ENCODE measurements at regions not wholly inside any gene's neighbourhood (a gene's known extent, or its start where the extent isn't known, plus 50 kb on each side); places are given as distances from the start of the nearest gene placed in this dataset.

DNA sequence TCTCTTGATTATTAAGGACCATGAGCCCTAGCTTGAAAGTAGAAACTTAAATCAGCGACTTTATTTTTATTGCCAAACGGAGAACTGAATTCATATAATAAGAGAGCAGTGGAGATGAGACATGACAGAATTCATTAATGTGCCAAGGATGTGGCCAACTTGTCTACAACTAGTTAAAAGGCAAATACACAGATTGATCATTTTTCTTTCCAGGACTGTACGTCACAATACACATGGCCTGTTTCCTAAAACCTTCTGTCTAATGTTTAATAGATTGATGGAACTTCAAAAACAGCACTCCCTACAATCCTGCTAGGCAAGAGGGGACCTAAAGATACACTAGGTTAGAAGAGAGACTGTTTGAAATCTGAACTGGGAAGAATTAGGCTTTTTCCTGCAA is 647.8 kb downstream of the SATB2 start:
- Histone ChIP-seq H3K27ac (ENCODE audit: insufficient read depth, low read length, poor library complexity, severe bottlenecking) (no peak overlapping the region), H3K36me3 (ENCODE audit: control insufficient read depth, insufficient read depth, low read length) (no peaks in the 10 kb centered on the region), H3K4me3 (ENCODE audit: insufficient read depth, low read depth, low read length, poor library complexity, severe bottlenecking) (no peak overlapping the region), H3K9me3 (ENCODE audit: control insufficient read depth, low read length) (no peaks in the 10 kb centered on the region), H3K4me1 (ENCODE audit: control insufficient read depth, insufficient read depth, low read length, poor library complexity, severe bottlenecking) (no peaks in the 10 kb centered on the region), H3K27me3 (replicated peaks; ENCODE audit: control insufficient read depth, insufficient read depth, low read length, poor library complexity, severe bottlenecking) (no peaks in the 10 kb centered on the region)
- DNase-seq, result no peak

DNA sequence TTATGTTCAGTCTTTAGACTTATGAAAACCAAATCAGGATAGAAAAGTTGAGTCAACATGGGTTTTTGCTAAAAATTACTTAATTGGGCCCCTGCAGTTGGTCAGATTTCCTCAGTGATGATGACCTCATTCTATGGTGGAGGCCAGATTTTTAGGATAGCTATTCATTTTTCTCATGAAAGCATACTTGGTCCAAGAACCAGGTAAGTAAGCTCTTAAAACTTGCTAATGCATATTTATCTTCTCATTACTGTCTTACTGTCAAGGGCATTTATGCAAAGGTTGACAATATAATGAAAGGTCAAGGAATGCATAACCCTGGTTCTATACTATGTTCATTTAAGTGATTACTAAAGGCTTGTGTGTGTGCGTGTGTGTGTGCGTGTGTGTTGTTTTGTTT is 650.6 kb downstream of the SATB2 start:
- Histone ChIP-seq H3K27ac (ENCODE audit: insufficient read depth, low read length, poor library complexity, severe bottlenecking) (no peak overlapping the region), H3K36me3 (ENCODE audit: control insufficient read depth, insufficient read depth, low read length) (no peaks in the 10 kb centered on the region), H3K9me3 (ENCODE audit: control insufficient read depth, low read length) (no peaks in the 10 kb centered on the region), H3K27me3 (replicated peaks; ENCODE audit: control insufficient read depth, insufficient read depth, low read length, poor library complexity, severe bottlenecking) (no peaks in the 10 kb centered on the region), H3K4me1 (ENCODE audit: control insufficient read depth, insufficient read depth, low read length, poor library complexity, severe bottlenecking) (no peaks in the 10 kb centered on the region), H3K4me3 (ENCODE audit: insufficient read depth, low read depth, low read length, poor library complexity, severe bottlenecking) (no peak overlapping the region)
- no peak for DNase-seq

DNA sequence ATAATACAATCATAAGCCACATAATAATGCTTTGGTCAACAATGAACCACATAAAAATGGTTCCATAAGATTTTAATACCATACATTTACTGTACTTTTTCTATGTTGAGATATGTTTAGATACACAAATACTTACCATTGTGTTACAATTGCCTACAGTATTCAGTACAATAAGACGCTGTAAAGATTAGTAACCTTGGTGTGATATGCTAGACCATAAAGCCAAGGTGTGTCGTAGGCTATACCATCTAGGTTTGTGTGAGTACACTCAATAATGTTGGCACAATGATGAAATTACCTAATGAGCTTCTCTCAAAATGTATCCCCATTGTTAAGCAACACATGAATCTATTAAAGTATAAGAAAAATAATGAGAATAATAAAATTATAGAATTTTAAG is 662.3 kb downstream of the SATB2 start:
- Histone ChIP-seq H3K36me3 (ENCODE audit: control insufficient read depth, insufficient read depth, low read length) (no peaks in the 10 kb centered on the region), H3K27me3 (replicated peaks; ENCODE audit: control insufficient read depth, insufficient read depth, low read length, poor library complexity, severe bottlenecking) (no peaks in the 10 kb centered on the region), H3K4me3 (ENCODE audit: insufficient read depth, low read depth, low read length, poor library complexity, severe bottlenecking) (no peak overlapping the region), H3K27ac (ENCODE audit: insufficient read depth, low read length, poor library complexity, severe bottlenecking) (no peak overlapping the region), H3K4me1 (ENCODE audit: control insufficient read depth, insufficient read depth, low read length, poor library complexity, severe bottlenecking) (no peaks in the 10 kb centered on the region), H3K9me3 (ENCODE audit: control insufficient read depth, low read length) (no peaks in the 10 kb centered on the region)
- no peak for DNase-seq

DNA sequence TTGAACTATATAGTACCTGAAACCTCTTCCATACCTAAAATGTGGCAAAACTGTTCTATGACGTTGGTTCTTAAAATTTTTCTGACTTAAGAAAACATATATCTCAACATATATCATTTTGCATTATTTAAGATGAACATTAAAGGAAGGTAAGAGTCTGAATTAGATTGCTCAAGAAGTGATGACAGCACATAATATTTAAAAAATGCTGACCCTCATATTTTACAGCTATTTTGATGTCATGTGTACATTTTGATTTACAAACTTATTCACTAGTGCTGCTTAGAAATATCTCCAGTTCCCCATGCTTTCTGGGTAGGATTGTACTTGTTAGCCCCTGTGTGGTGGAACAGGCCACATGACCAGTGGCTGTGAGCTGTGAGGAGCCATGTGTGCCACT is 666.1 kb downstream of the SATB2 start:
- Histone ChIP-seq H3K4me1 (ENCODE audit: control insufficient read depth, insufficient read depth, low read length, poor library complexity, severe bottlenecking) (no peaks in the 10 kb centered on the region), H3K27me3 (replicated peaks; ENCODE audit: control insufficient read depth, insufficient read depth, low read length, poor library complexity, severe bottlenecking) (no peaks in the 10 kb centered on the region), H3K36me3 (ENCODE audit: control insufficient read depth, insufficient read depth, low read length) (no peaks in the 10 kb centered on the region), H3K27ac (ENCODE audit: insufficient read depth, low read length, poor library complexity, severe bottlenecking) (no peak overlapping the region), H3K9me3 (ENCODE audit: control insufficient read depth, low read length) (no peaks in the 10 kb centered on the region), H3K4me3 (ENCODE audit: insufficient read depth, low read depth, low read length, poor library complexity, severe bottlenecking) (no peak overlapping the region)
- no peak for DNase-seq

DNA sequence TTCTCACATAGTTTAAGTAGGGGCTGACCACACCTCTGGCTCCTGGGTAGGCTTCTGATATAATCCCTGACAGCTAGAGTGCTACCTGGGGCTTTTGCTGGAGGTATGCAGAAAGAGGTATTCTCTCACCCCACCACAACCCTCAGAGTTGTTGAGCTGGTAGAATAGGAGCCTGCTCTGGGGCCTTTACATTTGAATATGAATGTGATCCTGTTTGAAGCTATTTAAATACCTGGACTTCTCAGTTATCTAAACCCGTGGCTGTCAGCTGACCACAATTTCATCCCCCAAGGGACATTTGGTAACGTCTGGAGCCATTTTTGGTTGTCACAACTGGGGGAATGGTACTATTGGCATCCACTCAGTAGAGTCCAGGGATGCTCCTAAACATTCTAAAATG is 669.1 kb downstream of the SATB2 start:
- no peak overlapping the region for H3K4me3 ChIP-seq (ENCODE audit: insufficient read depth, low read depth, low read length, poor library complexity, severe bottlenecking)
- no peak for DNase-seq
- no peaks in the 10 kb centered on the region for H3K9me3 ChIP-seq (ENCODE audit: control insufficient read depth, low read length)
- no peaks in the 10 kb centered on the region for H3K36me3 ChIP-seq (ENCODE audit: control insufficient read depth, insufficient read depth, low read length)
- no peaks in the 10 kb centered on the region for H3K27me3 ChIP-seq (replicated peaks; ENCODE audit: control insufficient read depth, insufficient read depth, low read length, poor library complexity, severe bottlenecking)
- H3K27ac ChIP-seq (ENCODE audit: insufficient read depth, low read length, poor library complexity, severe bottlenecking), result no peak overlapping the region
- H3K4me1 ChIP-seq (ENCODE audit: control insufficient read depth, insufficient read depth, low read length, poor library complexity, severe bottlenecking), result no peaks in the 10 kb centered on the region

DNA sequence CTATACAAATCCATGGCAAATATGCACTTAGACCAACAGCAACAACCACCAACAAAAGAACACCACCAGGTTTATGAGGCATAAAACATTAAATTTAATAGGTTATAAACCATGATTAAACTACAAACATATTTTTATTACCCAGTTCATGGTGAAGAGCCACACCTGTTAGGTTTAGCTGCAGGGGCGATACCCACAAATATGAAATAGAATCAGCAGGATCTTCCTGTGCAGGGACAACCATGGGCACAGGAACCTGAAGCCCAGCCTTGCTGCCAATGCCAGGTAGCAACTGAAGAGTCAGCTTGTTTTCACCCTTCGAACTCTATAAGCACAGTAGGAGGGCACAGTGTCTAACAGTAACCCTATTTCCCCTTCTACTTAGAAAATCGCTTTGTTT is 675.0 kb downstream of the SATB2 start:
- no peak overlapping the region for H3K27ac ChIP-seq (ENCODE audit: insufficient read depth, low read length, poor library complexity, severe bottlenecking)
- no peaks in the 10 kb centered on the region for H3K27me3 ChIP-seq (replicated peaks; ENCODE audit: control insufficient read depth, insufficient read depth, low read length, poor library complexity, severe bottlenecking)
- H3K4me3 ChIP-seq (ENCODE audit: insufficient read depth, low read depth, low read length, poor library complexity, severe bottlenecking), result no peak overlapping the region
- no peaks in the 10 kb centered on the region for H3K4me1 ChIP-seq (ENCODE audit: control insufficient read depth, insufficient read depth, low read length, poor library complexity, severe bottlenecking)
- DNase-seq, result no peak
- no peaks in the 10 kb centered on the region for H3K9me3 ChIP-seq (ENCODE audit: control insufficient read depth, low read length)
- H3K36me3 ChIP-seq (ENCODE audit: control insufficient read depth, insufficient read depth, low read length), result no peaks in the 10 kb centered on the region

DNA sequence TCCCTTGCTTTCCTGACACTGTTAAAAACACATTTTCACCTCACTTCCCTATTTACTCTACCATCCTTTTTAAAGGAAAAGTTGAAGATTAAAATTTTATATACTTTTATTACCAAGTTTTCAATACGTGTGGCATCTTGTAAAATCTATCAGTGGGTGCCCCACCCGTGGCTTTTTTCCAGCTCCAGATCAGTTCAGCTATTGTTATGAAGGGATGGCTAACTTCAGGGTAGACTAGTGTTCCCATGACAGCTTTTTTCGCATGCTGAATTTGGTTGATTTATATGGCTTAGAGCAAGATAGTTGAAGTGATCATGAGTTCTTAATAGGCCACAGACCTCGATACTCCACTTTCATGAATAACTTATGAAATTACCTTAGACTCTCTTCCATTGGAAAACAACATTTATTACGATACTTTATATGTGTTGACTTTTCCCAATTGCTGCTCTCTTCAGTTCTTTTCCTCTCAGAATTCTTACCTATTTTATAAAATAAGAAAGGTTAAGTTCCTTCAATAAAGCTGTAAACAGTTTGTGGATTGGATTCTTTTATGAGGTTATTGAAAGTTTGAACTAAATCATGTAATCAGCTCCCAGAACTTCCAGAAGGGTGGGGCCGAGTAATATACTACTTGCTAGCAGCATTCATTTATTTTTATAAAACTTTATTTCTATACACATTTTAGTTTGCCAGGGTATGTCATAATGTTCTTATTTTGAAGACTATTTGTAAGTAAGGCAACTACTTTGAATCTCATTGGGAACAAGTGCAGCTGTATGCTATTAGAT is 680.9 kb downstream of the SATB2 start:
- Histone ChIP-seq H3K27ac (ENCODE audit: insufficient read depth, low read length, poor library complexity, severe bottlenecking) (no peak overlapping the region), H3K36me3 (ENCODE audit: control insufficient read depth, insufficient read depth, low read length) (no peaks in the 10 kb centered on the region), H3K9me3 (ENCODE audit: control insufficient read depth, low read length) (no peaks in the 10 kb centered on the region), H3K4me1 (ENCODE audit: control insufficient read depth, insufficient read depth, low read length, poor library complexity, severe bottlenecking) (no peaks in the 10 kb centered on the region), H3K4me3 (ENCODE audit: insufficient read depth, low read depth, low read length, poor library complexity, severe bottlenecking) (no peak overlapping the region), H3K27me3 (replicated peaks; ENCODE audit: control insufficient read depth, insufficient read depth, low read length, poor library complexity, severe bottlenecking) (no peaks in the 10 kb centered on the region)
- no peak for DNase-seq

DNA sequence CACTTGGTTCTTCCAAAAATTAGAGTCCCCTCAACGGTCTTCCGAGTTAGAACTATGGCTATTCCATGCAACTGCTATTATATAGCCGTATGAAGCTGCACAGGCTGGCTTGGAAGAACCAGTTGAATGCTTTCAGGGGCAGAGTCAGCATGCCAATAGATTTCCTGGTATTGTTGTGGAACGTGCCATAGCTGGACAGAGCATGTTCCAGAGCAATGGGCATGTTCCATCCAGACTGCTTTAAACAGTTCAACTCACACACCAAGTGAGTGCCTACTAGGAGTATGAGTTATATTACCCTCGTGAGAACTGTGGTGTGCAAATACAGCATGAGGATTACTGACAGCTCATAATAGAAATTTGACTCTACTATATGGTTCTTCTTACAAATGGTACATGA is 682.0 kb downstream of the SATB2 start:
- Histone ChIP-seq H3K27me3 (replicated peaks; ENCODE audit: control insufficient read depth, insufficient read depth, low read length, poor library complexity, severe bottlenecking) (no peaks in the 10 kb centered on the region), H3K4me3 (ENCODE audit: insufficient read depth, low read depth, low read length, poor library complexity, severe bottlenecking) (no peak overlapping the region), H3K4me1 (ENCODE audit: control insufficient read depth, insufficient read depth, low read length, poor library complexity, severe bottlenecking) (no peaks in the 10 kb centered on the region), H3K9me3 (ENCODE audit: control insufficient read depth, low read length) (no peaks in the 10 kb centered on the region), H3K36me3 (ENCODE audit: control insufficient read depth, insufficient read depth, low read length) (no peaks in the 10 kb centered on the region), H3K27ac (ENCODE audit: insufficient read depth, low read length, poor library complexity, severe bottlenecking) (no peak overlapping the region)
- no peak for DNase-seq

DNA sequence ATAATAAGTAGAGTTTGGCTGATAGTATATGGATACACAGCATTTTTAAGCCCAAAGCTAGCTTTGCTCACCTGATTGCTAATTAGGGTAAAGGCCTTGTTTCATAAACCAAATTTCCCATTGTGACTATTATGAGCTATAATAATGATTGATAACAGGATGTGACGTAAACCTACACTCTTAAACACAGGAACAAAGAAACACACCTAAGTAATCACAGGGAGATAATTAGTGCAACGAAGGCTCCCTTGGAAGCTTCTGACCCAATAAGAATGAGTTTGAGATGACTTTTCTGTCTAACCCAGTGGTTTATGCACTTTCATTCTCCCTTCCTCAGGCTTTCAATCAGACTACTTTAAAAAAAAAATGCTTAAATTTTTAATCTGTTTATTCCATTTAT is 683.2 kb downstream of the SATB2 start:
- Histone ChIP-seq H3K27ac (ENCODE audit: insufficient read depth, low read length, poor library complexity, severe bottlenecking) (no peak overlapping the region), H3K36me3 (ENCODE audit: control insufficient read depth, insufficient read depth, low read length) (no peaks in the 10 kb centered on the region), H3K4me1 (ENCODE audit: control insufficient read depth, insufficient read depth, low read length, poor library complexity, severe bottlenecking) (no peaks in the 10 kb centered on the region), H3K27me3 (replicated peaks; ENCODE audit: control insufficient read depth, insufficient read depth, low read length, poor library complexity, severe bottlenecking) (no peaks in the 10 kb centered on the region), H3K9me3 (ENCODE audit: control insufficient read depth, low read length) (no peaks in the 10 kb centered on the region), H3K4me3 (ENCODE audit: insufficient read depth, low read depth, low read length, poor library complexity, severe bottlenecking) (no peak overlapping the region)
- DNase-seq, result no peak

DNA sequence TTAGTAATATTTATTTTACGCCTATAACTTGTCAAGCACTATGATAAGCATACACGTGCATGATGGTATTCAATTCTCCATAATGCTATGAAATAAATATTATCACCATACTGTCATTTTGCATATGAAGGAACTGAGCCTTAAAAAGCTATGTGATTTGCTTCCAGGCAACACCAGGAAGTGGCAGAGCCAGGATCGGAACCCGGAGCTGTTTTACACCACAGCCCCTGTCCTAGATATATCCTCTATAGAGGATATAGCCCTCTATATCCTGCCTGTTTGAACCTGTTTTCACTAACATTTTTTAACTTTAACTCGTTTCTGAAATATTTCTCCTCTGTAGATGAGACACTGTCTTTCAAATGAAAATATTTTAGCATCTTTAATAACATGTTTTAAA is 690.0 kb downstream of the SATB2 start:
- H3K4me3 ChIP-seq (ENCODE audit: insufficient read depth, low read depth, low read length, poor library complexity, severe bottlenecking), result no peak overlapping the region
- no peaks in the 10 kb centered on the region for H3K4me1 ChIP-seq (ENCODE audit: control insufficient read depth, insufficient read depth, low read length, poor library complexity, severe bottlenecking)
- no peaks in the 10 kb centered on the region for H3K27me3 ChIP-seq (replicated peaks; ENCODE audit: control insufficient read depth, insufficient read depth, low read length, poor library complexity, severe bottlenecking)

More for the DNA sequence above, 690.0 kb downstream of the SATB2 start:
- Histone ChIP-seq H3K27ac (ENCODE audit: insufficient read depth, low read length, poor library complexity, severe bottlenecking) (no peak overlapping the region), H3K36me3 (ENCODE audit: control insufficient read depth, insufficient read depth, low read length) (no peaks in the 10 kb centered on the region), H3K9me3 (ENCODE audit: control insufficient read depth, low read length) (no peaks in the 10 kb centered on the region)
- no peak for DNase-seq

Data from effector memory CD4-positive, alpha-beta T cell (primary cell).